IMR-90 (cell line): ENCODE measurements at regions not wholly inside any gene's neighbourhood (a gene's known extent, or its start where the extent isn't known, plus 50 kb on each side); places are given as distances from the start of the nearest gene placed in this dataset.

Source experiments
- MXI1 ChIP-seq: IDR thresholded peaks from 2 replicates; pipeline ENCODE4 v1.6.1; 2012; ENCODE audit warnings: low read depth, mild to moderate bottlenecking, low read length, moderate library complexity, borderline replicate concordance
- RAD21 ChIP-seq: IDR thresholded peaks from 2 replicates; pipeline ENCODE4 v1.6.1; 2012; ENCODE audit warnings: low read length, improper control_type of control experiment
- RCOR1 ChIP-seq: IDR thresholded peaks from 2 replicates; pipeline ENCODE4 v1.6.1; 2012; ENCODE audit warnings: mild to moderate bottlenecking, low read length, improper control_type of control experiment; ENCODE audit not compliant: insufficient replicate concordance
- TF ChIP-seq, protein P1 (sequence below): conservative IDR thresholded peaks from 2 replicates; pipeline ENCODE4 v1.5.1; 2012; ENCODE audit warnings: mild to moderate bottlenecking, low read depth, low read length, improper control_type of control experiment
- TF ChIP-seq, protein P2 (sequence below): fragments of 150-350 bp; IDR thresholded peaks from 2 replicates; pipeline ENCODE4 v1.6.1; 2017; ENCODE audit warnings: mild to moderate bottlenecking, antibody characterized with exemption, low read length, low read depth

DNA sequence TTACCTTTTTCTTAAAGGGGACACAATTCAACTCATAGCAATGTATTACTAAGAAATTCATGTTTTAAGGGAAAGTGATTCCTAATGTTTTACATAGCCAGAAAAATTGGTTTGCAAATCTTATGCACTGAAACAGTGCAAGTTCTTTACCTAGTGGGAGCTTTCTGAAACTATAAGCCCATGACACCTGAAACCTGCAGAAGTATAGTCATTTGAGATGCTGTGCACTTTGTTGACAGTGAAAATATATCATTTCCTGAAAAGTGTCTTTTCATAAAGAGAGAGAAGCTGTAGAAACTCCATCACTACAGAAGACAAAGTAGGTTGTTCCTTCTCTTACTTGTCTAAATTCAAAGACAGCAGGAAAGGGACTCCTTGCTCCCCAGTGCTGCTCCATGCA lies 517.1 kb downstream of the LMO7 start:
- TF ChIP-seq, protein P1, sequence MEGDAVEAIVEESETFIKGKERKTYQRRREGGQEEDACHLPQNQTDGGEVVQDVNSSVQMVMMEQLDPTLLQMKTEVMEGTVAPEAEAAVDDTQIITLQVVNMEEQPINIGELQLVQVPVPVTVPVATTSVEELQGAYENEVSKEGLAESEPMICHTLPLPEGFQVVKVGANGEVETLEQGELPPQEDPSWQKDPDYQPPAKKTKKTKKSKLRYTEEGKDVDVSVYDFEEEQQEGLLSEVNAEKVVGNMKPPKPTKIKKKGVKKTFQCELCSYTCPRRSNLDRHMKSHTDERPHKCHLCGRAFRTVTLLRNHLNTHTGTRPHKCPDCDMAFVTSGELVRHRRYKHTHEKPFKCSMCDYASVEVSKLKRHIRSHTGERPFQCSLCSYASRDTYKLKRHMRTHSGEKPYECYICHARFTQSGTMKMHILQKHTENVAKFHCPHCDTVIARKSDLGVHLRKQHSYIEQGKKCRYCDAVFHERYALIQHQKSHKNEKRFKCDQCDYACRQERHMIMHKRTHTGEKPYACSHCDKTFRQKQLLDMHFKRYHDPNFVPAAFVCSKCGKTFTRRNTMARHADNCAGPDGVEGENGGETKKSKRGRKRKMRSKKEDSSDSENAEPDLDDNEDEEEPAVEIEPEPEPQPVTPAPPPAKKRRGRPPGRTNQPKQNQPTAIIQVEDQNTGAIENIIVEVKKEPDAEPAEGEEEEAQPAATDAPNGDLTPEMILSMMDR: no peak
- TF ChIP-seq, protein P2, sequence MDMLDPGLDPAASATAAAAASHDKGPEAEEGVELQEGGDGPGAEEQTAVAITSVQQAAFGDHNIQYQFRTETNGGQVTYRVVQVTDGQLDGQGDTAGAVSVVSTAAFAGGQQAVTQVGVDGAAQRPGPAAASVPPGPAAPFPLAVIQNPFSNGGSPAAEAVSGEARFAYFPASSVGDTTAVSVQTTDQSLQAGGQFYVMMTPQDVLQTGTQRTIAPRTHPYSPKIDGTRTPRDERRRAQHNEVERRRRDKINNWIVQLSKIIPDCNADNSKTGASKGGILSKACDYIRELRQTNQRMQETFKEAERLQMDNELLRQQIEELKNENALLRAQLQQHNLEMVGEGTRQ: no peak
- TF ChIP-seq RCOR1 (no peak), RAD21 (no peak), MXI1 (no peak)
